Activated naive CD4-positive, alpha-beta T cell treated with anti-CD3 and anti-CD28 coated beads for 36 hours (primary cell): ENCODE measurements at regions not wholly inside any gene's neighbourhood (a gene's known extent, or its start where the extent isn't known, plus 50 kb on each side); places are given as distances from the start of the nearest gene placed in this dataset.
"Not testable (repeated sequence)": the region's sequence is repeated elsewhere in the genome, so short reads cannot be mapped to it uniquely, and the experiment has no call there.

ENCODE experiments used
- CTCF ChIA-PET: fragments of 350-600 bp; sonication (Branson Sonifier 250); formaldehyde crosslinking; loops from one replicate; lab custom pipeline; 2021; ENCODE audit warnings: antibody characterized with exemption; lab: Charles Lee
- DNase-seq: peaks from one replicate; pipeline ENCODE4 v3.0.0-alpha.2; 2020
- H3K27ac Mint-ChIP-seq: one replicate; pipeline ENCODE4 v1.8.0; 2021; ENCODE audit warnings: mild to moderate bottlenecking, mixed read lengths
- H3K27me3 Mint-ChIP-seq: one replicate; pipeline ENCODE4 v1.8.0; 2021; ENCODE audit warnings: low read depth, mixed read lengths
- H3K36me3 Mint-ChIP-seq: one replicate; pipeline ENCODE4 v1.8.0; 2021; ENCODE audit warnings: low read depth, mixed read lengths
- H3K4me1 Mint-ChIP-seq: one replicate; pipeline ENCODE4 v1.8.0; 2021; ENCODE audit warnings: low read depth, mixed read lengths
- H3K4me3 Mint-ChIP-seq: one replicate; pipeline ENCODE4 v1.8.0; 2021; ENCODE audit warnings: mild to moderate bottlenecking, moderate library complexity, mixed read lengths
- H3K9me3 Mint-ChIP-seq: one replicate; pipeline ENCODE4 v1.8.0; 2021; ENCODE audit warnings: mixed read lengths
- intact Hi-C: fragments of 100-400 bp; cut with micrococcal nuclease; formaldehyde crosslinking; loops from one replicate; pipeline ENCODE4 v1.15.1; 2023

- H3K27ac Mint-ChIP-seq = no peak overlapping the region
- intact Hi-C loops = no loop called here
- H3K9me3 Mint-ChIP-seq = peaks cover 1% of the 10 kb centered on the region
- H3K4me3 Mint-ChIP-seq = no peak overlapping the region
- no peaks in the 10 kb centered on the region for H3K36me3 Mint-ChIP-seq
- H3K27me3 Mint-ChIP-seq = no peaks in the 10 kb centered on the region
- no peaks in the 10 kb centered on the region for H3K4me1 Mint-ChIP-seq
- CTCF ChIA-PET = no interaction called here
- no peak for DNase-seq
Observed at GRCh38 chr5:165360366-165360765, 1854.9 kb downstream of the MAT2B start.

DNA sequence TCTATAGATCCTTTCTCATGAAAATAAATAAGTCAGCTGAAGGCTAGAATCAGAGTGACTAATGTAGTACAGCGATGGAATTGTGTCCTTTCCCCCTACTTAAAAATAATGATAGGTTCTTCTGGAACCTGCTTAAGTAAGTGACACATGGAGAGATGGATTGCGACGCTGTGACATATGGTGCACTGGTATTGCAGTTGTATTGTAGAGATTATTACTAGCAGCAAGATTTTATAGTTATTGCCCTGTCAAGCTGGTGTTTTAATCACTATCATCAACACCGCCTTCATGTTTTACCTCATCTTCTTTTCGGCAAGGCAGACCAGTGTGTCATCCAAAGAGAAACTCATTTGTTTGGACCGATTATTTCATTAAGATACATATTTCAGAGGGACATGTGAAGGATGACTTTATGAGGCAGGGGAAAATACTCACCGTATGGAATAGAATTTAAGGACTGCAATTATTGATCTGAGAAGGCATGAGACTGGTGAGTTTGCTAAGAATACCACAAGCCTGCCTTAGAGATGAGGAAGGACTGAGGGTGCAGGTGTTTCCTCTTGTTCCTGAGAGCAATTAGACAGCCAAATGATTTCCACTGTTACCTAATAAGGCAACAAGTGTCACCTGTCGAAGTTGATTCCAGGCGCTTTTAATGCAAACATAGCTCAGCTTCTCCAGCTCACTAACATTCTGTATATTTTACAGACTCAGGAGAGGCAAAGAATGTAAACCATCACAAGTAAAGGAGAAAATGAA, 1855.5 kb downstream of the MAT2B start:
- intact Hi-C loops = no loop called here
- no peaks in the 10 kb centered on the region for H3K27me3 Mint-ChIP-seq
- H3K27ac Mint-ChIP-seq = no peak overlapping the region
- H3K4me3 Mint-ChIP-seq = no peak overlapping the region
- CTCF ChIA-PET = no interaction called here
- no peak for DNase-seq
- no peaks in the 10 kb centered on the region for H3K9me3 Mint-ChIP-seq
- H3K4me1 Mint-ChIP-seq = no peaks in the 10 kb centered on the region
- no peaks in the 10 kb centered on the region for H3K36me3 Mint-ChIP-seq

- Mint-ChIP-seq H3K36me3 (no peaks in the 10 kb centered on the region), H3K9me3 (no peaks in the 10 kb centered on the region), H3K27me3 (no peaks in the 10 kb centered on the region), H3K4me3 (no peak overlapping the region), H3K4me1 (no peaks in the 10 kb centered on the region), H3K27ac (no peak overlapping the region)
- DNase-seq = no peak
- intact Hi-C loops = no loop called here
- CTCF ChIA-PET = no interaction called here
Observed at GRCh38 chr5:165370233-165370632, 1864.8 kb downstream of the MAT2B start.

- no peaks in the 10 kb centered on the region for H3K4me1 Mint-ChIP-seq
- H3K27me3 Mint-ChIP-seq = no peaks in the 10 kb centered on the region
- intact Hi-C loops = no loop called here
- CTCF ChIA-PET = no interaction called here
- H3K9me3 Mint-ChIP-seq = no peaks in the 10 kb centered on the region
- H3K27ac Mint-ChIP-seq = no peak overlapping the region
- no peak overlapping the region for H3K4me3 Mint-ChIP-seq
- no peaks in the 10 kb centered on the region for H3K36me3 Mint-ChIP-seq
- DNase-seq = no peak
Observed at GRCh38 chr5:165370794-165371193, 1865.4 kb downstream of the MAT2B start.

GRCh38 chr5:165375201-165375600, 1869.8 kb downstream of the MAT2B start:
- Mint-ChIP-seq H3K27me3 (no peaks in the 10 kb centered on the region), H3K36me3 (no peaks in the 10 kb centered on the region), H3K9me3 (no peaks in the 10 kb centered on the region), H3K4me3 (no peak overlapping the region), H3K4me1 (no peaks in the 10 kb centered on the region), H3K27ac (no peak overlapping the region)
- intact Hi-C loops = no loop called here
- CTCF ChIA-PET = no interaction called here
- no peak for DNase-seq

- no peaks in the 10 kb centered on the region for H3K36me3 Mint-ChIP-seq
- no peak overlapping the region for H3K4me3 Mint-ChIP-seq
- CTCF ChIA-PET = no interaction called here
- intact Hi-C loops = no loop called here
- no peak for DNase-seq
- H3K9me3 Mint-ChIP-seq = peaks cover 10% of the 10 kb centered on the region
- no peaks in the 10 kb centered on the region for H3K4me1 Mint-ChIP-seq
- H3K27me3 Mint-ChIP-seq = no peaks in the 10 kb centered on the region
- no peak overlapping the region for H3K27ac Mint-ChIP-seq
Observed at GRCh38 chr5:165393839-165394238, 1888.4 kb downstream of the MAT2B start.

DNA sequence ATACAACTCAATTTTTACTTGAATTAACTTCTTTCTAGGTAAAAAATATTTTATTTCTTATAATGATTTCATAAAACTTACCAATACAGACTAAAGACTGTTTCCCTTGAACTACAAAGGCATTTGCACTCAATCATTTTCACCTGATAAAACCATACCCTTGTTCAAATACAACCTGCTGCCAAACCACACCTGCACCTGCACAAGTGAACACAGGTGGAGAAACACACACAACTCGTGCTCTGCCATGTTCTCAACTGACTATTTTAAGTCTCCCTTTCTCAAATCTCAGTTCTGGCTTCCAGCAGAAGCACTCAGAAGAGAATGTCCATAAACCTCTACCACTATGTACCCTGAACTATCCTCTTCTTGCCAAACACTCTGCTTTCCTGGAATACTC, 1892.1 kb downstream of the MAT2B start:
- no peak overlapping the region for H3K4me3 Mint-ChIP-seq

DNA sequence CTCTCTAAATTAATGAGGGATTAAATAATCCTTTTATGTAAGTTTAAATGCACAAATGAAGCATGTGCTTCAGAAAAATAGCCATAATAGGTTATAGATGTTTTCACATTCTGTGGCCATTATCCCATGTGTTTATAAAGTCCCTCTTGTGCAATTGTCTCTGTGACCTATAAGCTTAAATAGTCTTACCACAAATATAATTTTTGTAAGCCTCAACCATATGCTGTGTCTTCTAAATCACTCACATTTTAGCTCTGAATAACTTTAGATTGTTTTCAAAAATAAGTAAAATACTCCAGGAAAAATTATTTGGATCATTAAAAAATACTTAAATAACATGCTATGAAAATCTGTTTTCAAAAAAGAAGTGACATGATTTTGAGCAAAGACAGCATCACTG, 1894.7 kb downstream of the MAT2B start:
- peaks cover 9% of the 10 kb centered on the region for H3K9me3 Mint-ChIP-seq
- H3K36me3 Mint-ChIP-seq = no peaks in the 10 kb centered on the region
- H3K27me3 Mint-ChIP-seq = no peaks in the 10 kb centered on the region
- no peaks in the 10 kb centered on the region for H3K4me1 Mint-ChIP-seq
- H3K4me3 Mint-ChIP-seq = no peak overlapping the region
- intact Hi-C loops = no loop called here
- no peak overlapping the region for H3K27ac Mint-ChIP-seq
- no peak for DNase-seq
- CTCF ChIA-PET = no interaction called here

More for the DNA sequence above, 1892.1 kb downstream of the MAT2B start:
- CTCF ChIA-PET = no interaction called here
- Mint-ChIP-seq H3K27me3 (no peaks in the 10 kb centered on the region), H3K9me3 (peaks cover 9% of the 10 kb centered on the region), H3K36me3 (no peaks in the 10 kb centered on the region), H3K4me1 (no peaks in the 10 kb centered on the region), H3K27ac (no peak overlapping the region)
- no peak for DNase-seq
- intact Hi-C loops = no loop called here

GRCh38 chr5:165404917-165405316, 1899.5 kb downstream of the MAT2B start:
- no peak overlapping the region for H3K4me3 Mint-ChIP-seq
- no peak overlapping the region for H3K27ac Mint-ChIP-seq
- H3K27me3 Mint-ChIP-seq = no peaks in the 10 kb centered on the region
- CTCF ChIA-PET = no interaction called here
- DNase-seq = no peak
- intact Hi-C loops = no loop called here
- no peaks in the 10 kb centered on the region for H3K4me1 Mint-ChIP-seq
- H3K9me3 Mint-ChIP-seq = peaks cover 7% of the 10 kb centered on the region
- H3K36me3 Mint-ChIP-seq = no peaks in the 10 kb centered on the region

- no peaks in the 10 kb centered on the region for H3K4me1 Mint-ChIP-seq
- no peak overlapping the region for H3K4me3 Mint-ChIP-seq
- intact Hi-C loops = no loop called here
Observed at GRCh38 chr5:165405340-165405739, 1899.9 kb downstream of the MAT2B start.

DNA sequence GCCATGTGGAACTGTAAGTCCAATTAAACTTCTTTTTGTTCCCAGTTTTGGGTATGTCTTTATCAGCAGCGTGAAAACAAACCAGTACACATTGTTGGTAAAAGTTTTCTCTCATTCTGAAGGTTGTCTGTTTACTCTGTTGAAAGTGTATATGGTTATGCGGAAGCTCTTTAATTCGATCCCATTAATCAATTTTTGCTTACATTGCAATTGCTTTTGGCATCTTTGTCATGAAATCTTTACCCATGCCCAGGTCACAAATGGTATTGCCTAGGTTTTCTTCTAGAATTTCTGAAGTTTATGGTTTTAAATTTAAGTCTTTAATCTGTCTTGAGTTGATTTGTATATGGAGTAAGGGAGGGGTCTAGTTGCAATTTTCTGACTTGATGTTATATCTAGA, 1901.9 kb downstream of the MAT2B start:
- DNase-seq = no peak
- H3K27ac Mint-ChIP-seq = no peak overlapping the region
- CTCF ChIA-PET = no interaction called here
- no peaks in the 10 kb centered on the region for H3K36me3 Mint-ChIP-seq
- H3K9me3 Mint-ChIP-seq = peaks cover 7% of the 10 kb centered on the region
- no peaks in the 10 kb centered on the region for H3K27me3 Mint-ChIP-seq
- intact Hi-C loops = no loop called here
- no peaks in the 10 kb centered on the region for H3K4me1 Mint-ChIP-seq
- H3K4me3 Mint-ChIP-seq = no peak overlapping the region

More at GRCh38 chr5:165405340-165405739, 1899.9 kb downstream of the MAT2B start:
- Mint-ChIP-seq H3K27me3 (no peaks in the 10 kb centered on the region), H3K27ac (no peak overlapping the region), H3K36me3 (no peaks in the 10 kb centered on the region), H3K9me3 (peaks cover 7% of the 10 kb centered on the region)
- CTCF ChIA-PET = no interaction called here
- no peak for DNase-seq

DNA sequence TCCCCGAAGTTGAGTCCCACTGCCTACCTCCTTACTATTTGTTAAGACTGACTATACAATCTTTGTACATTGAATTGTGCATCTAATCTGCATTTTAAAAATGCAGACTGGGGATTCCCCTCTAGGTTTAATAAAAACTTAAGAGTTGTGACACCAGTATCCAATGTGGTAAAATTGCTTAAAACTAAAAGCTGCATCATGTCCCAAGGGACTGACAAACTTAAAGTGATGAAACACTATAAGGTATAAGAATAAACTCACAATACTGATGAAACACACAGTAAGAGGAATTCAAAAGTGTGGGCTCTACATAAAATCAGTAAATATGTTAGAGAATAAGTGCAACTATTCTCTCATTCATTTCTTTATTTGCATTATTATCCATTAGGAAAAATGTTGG, 1905.1 kb downstream of the MAT2B start:
- intact Hi-C loops = no loop called here
- no peak overlapping the region for H3K27ac Mint-ChIP-seq
- no peaks in the 10 kb centered on the region for H3K4me1 Mint-ChIP-seq
- H3K27me3 Mint-ChIP-seq = no peaks in the 10 kb centered on the region
- H3K9me3 Mint-ChIP-seq = peaks cover 9% of the 10 kb centered on the region
- DNase-seq = no peak
- H3K36me3 Mint-ChIP-seq = no peaks in the 10 kb centered on the region
- CTCF ChIA-PET = no interaction called here
- no peak overlapping the region for H3K4me3 Mint-ChIP-seq

GRCh38 chr5:165411532-165411931, 1906.1 kb downstream of the MAT2B start:
- not testable (repeated sequence) for DNase-seq, H3K36me3 Mint-ChIP-seq

More at GRCh38 chr5:165411532-165411931, 1906.1 kb downstream of the MAT2B start:
- H3K27me3 Mint-ChIP-seq, CTCF ChIA-PET, H3K4me3 Mint-ChIP-seq, H3K27ac Mint-ChIP-seq, H3K4me1 Mint-ChIP-seq, intact Hi-C loops: not testable (repeated sequence)
- H3K9me3 Mint-ChIP-seq = peaks cover 13% of the 10 kb centered on the region
